ENCODE measurements at regions not wholly inside any gene's neighbourhood (a gene's known extent, or its start where the extent isn't known, plus 50 kb on each side); places are given as distances from the start of the nearest gene placed in this dataset.

DNA sequence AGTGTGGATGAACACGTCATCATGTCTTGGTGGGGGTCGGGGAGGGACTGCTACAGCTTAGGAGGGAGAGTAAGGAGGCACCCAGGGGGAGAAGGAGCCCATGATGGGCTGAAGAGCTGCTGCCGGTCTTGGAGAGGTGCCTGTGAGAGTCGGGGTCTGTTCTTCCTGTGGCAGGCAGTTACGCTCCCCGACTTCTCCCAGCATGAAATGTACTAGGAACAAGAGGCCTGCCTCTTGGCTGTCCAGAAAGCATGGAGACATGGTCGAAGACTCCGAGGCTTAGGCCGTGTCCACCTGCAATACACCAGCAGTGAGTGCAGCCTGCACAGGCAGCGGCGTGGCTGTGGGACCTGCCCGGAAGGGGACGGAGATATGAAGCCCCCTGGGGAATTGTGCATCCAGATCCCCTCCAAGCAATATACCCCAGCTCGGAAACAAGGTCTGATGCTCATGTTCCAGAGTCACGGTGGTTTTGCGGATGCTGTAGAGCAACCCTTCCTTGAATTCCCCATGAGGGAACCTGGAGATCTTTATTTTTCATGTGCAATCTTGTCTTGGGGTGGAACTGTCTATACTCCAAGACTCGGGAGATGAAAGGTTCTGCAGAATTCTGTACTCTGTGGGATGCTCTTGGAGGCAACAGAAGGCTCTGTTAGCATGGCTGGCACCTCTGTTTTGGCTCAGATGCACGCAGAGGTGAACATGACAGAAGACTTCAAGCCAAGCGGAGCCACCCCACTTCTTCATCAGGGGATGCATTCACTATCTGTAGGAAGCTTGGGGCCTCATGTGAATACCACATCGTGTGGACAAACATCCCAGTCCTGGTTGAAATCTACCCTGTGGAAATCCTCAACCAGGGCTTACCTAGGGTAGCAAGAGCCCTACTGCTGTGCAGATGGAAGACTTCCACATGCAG lies 374.9 kb upstream of the IRX4 start:
- DNase-seq = no peak

DNA sequence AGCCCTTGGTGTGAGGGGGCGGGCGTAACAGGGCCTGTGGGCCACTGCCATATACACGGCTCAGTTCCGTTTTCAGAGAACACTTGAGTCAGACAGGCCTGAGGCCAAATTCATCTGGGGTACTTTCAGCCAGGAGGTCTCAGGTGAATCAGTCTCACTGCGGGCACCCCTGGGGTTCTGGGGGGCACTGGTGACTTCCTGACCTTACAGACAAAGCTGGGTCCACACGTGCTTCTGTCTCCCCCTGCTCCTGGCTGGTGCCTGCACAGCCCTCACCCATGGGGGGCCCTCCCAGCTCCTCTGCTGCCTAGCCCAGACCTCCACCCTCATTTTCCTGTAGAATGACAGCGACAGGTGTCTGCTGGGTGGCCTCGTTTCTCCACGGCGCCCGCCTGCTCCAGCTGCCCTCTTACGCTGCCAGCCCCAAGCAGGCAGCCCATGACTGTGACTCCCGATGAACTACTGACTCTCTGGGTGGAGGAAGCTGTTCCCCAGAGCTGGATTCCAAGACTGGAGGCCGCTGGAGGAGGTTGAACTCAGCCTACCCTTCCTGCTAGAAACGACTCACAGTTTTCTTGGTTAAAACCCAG lies 374.1 kb upstream of the IRX4 start:
- DNase-seq = no peak

DNA sequence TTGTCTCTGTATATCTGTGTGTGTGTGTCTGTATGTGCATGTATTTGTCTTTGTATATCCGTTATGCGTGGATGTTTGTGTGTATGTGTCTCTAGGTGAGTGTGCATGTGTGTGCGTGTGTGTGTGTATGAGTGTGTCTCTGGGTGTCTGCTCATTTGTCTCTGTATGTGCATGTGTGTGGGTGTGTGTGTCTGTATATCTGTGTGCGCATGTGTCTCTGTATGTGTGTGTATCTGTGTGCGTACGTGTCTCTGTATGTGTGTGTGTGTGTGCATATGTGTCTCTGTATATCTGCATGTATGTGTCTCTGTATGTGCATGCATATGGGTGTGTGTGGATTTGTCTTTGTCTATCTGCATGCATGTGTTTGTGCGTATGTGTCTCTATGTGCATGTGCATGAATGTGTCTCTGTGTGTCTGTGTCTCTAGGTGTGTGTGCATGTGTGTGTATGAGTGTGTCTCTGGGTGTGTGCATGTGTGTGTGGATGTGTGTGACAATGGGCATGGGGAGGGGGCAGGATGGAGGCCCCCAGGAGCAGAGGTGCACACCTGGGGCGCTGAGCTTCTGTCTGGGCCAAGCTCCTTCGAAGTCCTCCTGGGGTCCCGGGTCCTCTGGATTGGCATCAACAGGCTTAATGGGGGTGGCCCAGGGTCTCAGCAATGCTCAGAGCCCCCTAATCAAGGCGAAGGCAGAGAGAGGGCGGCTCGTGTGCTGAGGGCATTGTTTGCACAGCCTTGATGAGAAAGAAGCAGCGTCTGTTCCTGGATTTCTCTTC lies 373.4 kb upstream of the IRX4 start:
- no peak for DNase-seq

DNA sequence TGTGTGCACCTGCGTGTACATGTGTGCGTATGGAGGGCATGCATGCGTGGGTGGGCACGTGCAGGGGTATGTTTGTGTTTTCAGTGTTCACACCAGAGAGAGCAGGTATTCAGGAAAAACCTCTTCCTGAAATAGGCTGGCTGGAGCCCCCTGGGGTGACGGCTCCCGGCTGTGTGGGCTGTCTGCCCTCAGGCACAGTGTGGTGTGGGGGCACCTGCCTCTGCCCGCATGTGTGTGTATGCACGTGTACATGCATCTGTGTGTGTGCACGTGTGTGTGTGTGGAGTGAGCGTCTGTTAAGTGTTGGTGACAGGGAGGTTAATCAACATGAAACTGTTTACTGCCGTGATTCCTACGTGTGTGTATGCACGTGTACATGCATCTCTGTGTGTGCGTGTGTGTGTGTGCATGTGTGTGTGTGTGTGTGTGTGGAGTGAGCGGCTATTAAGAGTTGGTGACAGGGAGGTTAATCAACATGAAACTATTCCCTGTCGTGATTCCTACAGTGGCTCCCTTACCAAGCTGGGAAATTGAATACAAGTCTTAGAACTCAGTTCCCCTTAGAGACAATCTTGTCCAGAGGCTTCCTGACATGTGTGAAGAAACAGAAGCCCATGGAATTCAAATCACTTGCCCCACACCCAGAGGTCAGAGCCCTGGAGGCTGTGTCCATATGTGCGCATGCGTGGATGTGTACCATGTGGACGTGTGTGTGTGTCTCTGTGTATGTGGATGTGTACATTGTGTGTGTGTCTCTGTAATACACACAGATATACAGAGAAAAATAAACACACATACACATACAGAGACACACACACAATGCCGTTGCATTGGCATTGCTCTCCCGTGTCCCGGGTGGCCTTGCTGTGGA lies 372.4 kb upstream of the IRX4 start:
- no peak for DNase-seq

DNA sequence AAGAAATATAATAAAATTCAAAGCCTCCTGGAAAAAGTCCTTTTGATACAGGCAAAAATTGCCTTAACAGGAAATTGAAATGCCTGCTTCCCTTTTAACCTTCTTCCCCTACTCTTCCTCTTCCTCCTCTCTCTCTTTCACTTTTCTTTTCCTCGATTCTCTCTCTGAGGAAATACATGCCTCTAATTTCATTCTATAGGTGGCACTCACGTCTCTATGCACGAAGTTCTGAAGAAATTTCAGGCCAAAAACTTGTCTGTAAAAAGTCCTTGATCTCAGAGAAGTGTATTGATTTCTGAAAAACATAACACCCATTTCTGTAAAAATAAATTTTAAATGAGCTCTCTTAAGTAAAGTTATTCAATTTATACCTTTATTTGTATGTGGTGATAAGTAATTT lies 371.7 kb upstream of the IRX4 start:
- DNase-seq = no peak

DNA sequence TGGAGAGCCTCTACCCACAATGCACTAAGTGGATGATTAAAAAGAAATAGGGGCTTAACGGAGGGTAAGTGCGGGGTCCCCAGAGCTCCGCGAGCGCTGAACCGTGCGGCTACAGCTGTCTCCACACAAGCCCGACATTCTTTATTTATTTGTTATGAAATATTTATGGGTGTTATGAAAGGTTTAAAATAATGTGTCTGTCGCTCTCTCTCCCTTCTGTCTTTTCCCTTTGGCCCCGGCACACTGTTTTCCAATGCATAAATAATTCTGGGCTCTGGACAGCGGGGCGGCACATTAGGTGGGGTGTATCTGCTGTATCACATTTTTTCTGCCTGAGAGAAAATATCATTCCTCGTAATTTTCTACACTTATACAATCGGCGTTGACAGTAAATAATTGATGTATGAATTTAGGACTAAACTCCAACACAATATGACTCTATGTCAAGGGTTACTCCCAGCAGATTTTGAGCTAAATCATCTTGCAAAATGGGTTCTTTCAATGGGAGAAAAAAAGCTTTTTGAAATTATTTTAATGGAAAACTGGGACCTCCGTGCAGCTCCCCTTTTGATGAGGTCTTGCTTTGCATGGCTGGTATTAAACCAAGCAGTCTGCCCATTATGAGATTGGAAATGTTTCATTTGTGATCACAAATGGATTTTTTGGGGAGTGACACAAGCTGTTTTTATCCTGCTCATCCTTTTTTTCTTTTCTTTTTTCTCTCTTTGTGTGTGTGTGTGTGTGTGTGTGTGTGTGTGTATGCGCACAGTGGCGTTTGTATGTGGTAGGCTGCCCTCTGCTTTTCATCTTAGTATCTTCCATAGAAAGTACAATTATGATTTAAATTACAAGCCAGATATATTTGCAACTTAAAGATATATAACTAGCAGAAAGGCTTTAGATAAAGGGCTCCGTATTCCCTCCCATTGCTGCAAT lies 370.6 kb upstream of the IRX4 start:
- DNase-seq = no peak

DNA sequence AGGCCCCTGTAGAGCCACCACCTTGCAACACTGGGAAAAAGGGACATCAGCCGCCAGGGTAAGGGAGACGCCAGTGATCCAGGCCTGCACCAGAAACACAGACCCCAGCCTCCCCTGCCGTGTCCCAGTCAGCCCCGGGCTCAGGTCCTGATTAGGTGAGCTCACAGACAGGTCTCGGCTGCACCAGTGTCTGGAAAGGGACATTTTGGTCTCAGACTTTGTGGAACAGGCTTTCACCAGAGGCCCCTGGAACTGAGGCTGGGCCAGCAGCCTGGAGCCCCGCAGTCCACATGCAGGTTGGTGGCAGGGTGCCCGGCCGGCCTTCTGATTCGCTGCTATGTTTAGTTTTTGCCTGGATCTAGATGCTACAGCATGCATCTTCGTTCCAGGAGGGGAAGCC lies 369.0 kb upstream of the IRX4 start:
- DNase-seq = no peak

DNA sequence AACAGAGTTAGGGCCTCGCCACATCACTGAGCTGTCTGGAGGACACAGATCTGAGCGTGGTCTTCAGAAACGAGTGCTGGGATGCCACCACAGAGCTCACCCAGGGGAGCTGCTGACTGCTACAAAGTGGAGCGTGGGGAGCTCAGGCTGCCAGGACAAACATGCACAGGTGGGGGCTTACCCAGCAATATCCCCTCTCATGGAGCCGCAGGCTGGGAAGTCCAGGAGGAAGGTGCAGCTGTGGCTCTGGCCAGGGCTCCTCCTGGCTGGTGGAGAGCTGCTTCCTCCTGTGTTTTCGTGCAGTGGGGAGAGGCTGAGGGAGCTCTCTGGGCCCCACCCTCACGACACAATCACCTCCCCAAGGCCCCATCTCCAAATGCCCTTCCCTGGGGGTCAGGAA lies 368.6 kb upstream of the IRX4 start:
- no peak for DNase-seq

DNA sequence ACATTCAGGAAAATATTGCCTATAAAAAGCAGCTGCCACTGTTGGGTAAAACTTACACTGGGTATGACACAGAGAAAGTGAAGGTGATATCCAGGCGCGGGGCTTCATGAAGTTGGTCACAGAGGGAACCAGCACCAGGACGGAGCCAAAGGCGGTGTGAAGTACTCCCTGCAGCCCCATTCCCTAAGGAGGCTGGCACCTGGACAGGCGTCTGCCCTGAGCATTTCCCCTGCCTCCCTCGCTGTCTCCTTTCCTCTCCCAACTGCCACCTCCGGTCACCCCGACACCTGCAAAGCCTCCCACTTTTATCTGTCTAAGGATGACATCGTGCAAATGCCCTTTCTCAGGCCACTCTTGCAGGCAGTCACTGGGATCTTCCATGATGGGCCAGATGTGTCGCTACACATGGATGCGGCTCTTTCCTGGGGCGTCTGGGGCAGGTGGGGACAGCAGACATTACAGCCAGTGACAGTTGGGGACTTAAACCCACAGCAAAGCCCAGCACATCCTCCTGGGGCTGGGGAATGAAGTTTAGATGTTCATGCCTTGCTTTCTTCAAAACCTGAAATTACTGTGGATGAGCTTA lies 367.7 kb upstream of the IRX4 start:
- no peak for DNase-seq

DNA sequence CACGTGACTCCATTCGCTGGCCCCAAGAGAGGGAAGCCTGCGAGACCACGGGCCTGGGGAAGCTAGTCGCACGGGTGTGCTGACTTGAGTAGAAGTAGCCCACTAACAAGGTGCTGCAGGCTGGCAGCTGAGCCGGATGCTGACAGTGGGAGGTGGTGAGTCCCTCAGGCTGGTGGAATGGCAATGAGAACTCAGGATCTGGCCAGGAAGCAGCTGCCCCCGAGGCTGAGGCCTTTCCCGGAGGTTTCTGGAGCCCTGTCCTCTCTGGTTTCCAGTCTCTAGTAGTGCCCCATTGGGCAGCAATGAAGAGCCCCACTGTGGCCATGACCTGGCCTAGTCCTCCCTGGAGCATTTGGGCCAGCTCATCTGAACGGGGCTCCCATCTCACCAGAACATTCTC lies 366.7 kb upstream of the IRX4 start:
- no peak for DNase-seq

DNA sequence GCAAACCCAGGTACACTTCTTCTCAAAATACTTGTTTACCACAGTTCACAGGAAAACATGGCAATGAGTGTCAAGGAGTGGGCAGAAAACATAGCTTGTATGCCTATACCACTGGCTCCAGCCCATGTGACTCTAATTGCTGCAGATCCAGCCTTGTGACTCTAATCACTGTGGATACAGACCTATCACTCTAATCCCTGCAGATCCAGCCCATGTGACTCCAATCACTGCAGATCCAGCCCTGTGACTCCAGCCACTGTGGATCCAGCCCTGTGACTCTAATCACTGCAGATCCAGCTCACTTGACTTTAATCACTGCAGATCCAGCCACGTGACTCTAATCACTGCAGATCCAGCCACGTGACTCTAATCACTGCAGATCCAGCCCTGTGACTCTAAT lies 366.3 kb upstream of the IRX4 start:
- DNase-seq = no peak

DNA sequence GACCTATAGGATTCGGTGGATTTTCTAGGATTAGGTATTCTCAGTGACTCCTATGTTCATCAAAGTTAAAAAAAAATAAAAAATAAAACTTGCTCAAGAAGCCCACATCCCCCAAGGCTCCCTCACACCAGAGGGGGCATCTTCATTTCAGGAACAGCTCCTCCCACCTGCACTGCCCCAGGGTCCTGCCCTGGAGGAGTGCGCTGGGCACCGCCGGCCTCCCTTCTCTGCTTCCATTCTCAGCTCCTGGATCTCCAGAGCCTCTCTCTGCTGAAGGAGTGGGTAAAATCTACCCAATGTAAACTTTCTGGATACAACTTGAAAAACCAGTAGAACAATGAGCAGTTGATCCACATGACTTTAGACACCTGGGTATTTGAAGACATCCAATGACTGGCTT lies 359.8 kb upstream of the IRX4 start:
- DNase-seq = no peak

DNA sequence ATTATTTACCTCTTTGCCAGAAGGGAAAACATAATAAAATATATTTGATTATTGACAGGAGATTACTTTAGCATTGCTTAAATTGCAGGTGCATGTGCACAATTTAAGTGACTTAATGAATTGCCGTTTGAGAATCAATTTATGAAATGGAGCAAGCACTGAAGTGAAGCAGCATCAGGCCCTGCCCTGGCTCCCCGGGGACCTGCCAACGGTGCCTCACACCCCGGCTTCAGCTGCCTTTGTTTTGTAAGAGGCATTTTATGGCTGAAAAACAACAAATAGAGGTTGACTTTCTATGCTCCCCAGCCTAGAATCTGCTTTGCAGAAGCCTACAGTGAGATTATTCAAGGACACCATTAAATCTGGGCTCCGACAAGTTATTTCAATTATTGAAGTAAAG lies 359.1 kb upstream of the IRX4 start:
- DNase-seq = no peak

DNA sequence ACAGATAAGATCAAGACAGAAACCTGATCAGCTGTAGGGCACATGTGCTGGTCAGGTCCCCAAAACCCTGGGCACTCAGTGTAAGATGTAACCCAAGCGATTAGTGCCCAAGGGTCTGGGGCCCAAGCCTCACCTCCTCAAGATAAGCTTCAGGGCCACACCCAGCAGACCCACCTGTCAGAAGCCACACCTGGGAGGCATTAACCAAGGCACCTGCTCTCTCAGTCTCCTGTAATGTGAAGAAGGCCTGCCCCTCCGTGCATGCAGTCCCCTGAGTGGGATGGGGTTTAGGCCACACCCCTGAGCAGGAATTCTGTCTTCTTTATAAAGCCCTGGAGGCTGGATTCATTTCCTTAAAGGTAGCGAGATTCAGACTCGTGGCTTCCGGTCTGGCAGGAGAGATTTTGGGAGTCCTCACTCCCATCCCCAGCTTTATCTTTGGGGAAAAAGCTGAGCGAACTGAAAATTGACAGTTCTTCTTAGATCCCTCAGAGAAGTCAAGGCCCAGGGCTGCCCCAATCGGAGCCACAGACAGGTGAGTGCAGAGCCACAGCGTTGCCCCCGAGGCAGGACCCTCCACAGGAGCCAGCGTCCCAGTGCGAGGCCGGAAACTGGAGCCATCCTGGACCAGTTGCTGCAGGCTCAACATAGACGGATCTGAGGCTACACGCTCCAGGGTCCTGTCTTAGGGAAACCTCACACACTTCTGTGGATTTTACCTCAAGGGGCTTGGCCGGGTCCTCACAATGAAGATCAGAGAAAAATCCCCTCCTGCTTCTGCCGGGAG lies 357.6 kb upstream of the IRX4 start:
- DNase-seq = no peak

DNA sequence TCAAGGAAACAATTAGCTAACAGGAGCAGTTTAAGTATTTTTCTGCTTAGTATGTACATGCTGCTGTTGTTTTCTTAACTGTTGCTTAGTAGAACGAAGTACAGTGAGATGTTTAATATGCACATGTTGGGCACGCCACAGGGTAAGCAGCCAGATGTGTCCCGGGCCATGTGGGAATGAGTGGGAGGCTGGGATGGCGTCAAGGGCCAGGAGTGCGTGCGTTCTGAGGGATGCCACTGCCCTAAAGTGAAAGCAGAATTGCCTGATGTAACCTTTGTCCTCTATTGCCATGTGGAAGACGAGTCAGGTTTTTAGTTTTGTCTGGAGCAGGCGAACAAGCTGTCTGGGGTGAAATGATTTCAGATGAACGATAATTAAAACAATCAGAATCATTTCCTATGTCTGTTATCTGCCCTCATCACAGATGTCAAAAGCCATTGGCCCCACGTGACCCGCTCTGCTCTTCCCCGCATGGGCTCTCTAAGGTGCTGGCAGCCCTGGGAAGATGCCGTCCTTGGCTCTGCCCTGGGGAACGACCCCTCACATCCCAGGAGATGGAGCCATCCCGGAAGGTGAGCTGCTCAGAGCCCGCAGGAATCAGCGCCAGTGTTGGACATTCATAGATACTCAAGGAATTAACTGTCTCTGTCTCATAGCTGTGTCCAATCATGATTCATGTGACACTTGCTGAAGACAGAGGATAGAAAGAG lies 356.6 kb upstream of the IRX4 start:
- DNase-seq = no peak

DNA sequence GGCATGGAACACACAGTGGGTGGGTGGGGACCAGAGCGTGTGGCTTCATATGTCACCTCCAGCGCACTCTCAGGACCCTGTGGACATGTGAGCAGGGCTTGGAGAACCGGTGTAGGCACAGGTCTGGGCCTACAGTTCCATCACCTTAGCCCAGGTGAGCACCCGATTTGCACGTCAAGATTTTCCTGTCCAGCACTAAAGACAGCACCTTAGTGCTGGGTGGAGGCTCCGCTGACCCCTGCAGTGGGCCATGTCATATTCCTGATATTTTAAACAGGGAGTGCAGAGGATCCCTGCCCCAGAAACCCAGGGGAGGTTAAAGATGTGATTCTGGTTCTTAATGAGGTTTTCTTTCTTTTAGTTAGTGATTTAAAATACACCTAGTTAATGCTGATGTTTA lies 356.0 kb upstream of the IRX4 start:
- no peak for DNase-seq

DNA sequence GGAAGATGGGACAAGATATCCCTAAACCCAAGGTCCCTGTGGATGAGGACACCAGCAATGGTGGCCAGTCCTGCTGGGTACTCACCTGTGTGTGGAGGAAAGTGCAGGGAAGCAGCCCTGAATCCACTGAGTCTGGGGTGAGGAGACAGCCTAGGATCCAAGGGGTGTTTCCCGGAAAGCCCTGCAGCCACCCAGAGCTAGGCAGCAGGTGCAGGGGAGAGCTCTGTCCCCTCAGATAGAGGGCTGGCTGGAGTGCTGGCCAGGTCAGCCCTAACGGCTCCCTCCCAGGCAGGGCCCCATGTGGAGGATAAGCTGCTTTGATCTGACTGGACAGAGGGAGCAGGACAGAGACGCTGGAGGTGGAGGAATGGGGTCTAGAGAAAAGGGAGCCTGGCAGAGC lies 344.7 kb upstream of the IRX4 start:
- no peak for DNase-seq

DNA sequence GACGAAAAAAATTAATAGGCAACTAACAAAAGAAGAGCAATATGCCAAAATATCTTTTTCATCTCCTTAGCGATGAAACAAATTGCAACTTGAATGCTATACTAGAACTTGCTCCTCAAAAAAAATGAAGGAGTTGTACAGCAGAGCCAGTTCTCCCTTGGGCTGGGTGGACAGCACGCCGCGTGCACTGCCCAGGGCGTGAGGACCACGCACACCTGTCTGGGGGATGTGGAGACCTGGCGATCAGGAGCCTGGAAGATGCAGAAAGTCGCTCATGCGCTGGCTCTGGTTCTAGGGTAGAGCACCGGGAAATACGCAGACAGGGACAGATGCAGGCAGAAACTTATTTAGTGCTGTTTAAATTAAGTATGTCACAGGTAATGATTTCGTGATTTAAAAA lies 342.0 kb upstream of the IRX4 start:
- no peak for DNase-seq

DNA sequence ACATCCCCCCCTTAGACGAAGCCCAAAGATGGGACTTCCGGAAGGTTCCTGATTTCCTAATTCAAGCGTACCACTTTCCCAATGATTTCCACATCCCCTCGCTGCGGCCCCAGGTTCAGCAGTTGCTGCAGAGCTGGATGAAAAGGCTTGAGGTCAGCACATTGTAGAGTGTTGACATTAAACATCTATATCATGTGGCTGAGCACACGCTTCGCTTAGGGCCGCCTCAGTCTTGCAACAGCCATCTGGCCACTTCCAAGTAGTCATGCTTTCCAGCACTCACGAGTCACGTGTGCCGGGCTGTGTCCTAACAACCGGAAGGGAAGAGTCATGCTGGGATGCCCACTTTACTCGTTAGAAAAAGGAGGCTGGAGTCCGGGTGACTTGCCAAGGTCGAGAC lies 340.6 kb upstream of the IRX4 start:
- DNase-seq = no peak

All from NCI-H748 treated with DMSO at 0.1 percent for 48 hours (cell line).